ENCODE measurements at regions not wholly inside any gene's neighbourhood (a gene's known extent, or its start where the extent isn't known, plus 50 kb on each side); places are given as distances from the start of the nearest gene placed in this dataset.
"Not testable (repeated sequence)": the region's sequence is repeated elsewhere in the genome, so short reads cannot be mapped to it uniquely, and the experiment has no call there.

DNA sequence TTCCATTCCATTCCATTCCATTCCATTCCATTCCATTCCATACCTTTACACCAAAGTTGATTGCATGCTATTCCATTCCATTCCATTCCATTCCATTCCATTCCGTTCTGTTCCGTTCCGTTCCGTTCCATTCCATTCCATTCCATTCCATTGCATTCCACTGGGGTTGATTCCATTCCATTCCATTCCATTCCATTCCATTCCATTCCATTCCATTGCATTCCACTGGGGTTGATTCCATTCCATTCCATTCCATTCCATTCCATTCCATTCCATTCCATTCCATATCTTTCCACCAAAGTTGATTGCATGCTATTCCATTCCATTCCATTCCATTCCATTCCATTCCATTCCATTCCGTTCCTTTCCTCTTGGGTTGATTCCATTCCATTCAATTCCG, 151.9 kb downstream of the CWH43 start:
- H3K9me3 ChIP-seq; CTCF ChIA-PET; DNase-seq (ENCODE audit: low read depth in 1 of 2, low spot score in 1 of 2); H3K27ac ChIP-seq; POLR2A ChIA-PET; H3K4me2 ChIP-seq; H3K4me1 ChIP-seq; H3K4me3 ChIP-seq; FAIRE-seq: not testable (repeated sequence)
- peak in 1 of 2 experiments; percentile 41; a peak in 2 of 6 replicates for ATAC-seq
- WGBS (ENCODE audit: missing lambda C conversion rate), result 16% methylated on average over 6 of the region's 6 CpGs

DNA sequence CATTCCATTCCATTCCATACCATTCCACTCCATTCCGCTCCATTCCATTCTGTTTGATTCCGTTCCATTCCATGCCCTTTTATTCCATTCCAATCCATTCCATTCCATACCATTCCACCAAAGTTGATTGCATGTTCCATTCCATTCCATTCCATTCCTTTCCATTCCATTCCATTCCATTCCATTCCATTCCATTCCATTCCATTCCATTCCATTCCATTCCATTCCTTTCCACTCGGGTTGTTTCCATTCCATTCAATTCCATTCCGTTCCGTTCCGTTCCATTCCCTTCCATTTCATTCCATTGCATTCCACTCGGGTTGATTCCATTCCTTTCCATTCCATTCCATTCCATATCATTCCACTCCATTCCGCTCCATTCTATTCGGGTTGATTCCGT, 152.7 kb downstream of the CWH43 start:
- H3K9me3 ChIP-seq; CTCF ChIA-PET; H3K4me3 ChIP-seq; H3K4me2 ChIP-seq; H3K4me1 ChIP-seq; FAIRE-seq; POLR2A ChIA-PET; DNase-seq (ENCODE audit: low read depth in 1 of 2, low spot score in 1 of 2); H3K27ac ChIP-seq: not testable (repeated sequence)
- WGBS (ENCODE audit: missing lambda C conversion rate), result 11% methylated on average over 5 of the region's 10 CpGs
- peak in 1 of 2 experiments; percentile 53; a peak in 2 of 6 replicates for ATAC-seq

DNA sequence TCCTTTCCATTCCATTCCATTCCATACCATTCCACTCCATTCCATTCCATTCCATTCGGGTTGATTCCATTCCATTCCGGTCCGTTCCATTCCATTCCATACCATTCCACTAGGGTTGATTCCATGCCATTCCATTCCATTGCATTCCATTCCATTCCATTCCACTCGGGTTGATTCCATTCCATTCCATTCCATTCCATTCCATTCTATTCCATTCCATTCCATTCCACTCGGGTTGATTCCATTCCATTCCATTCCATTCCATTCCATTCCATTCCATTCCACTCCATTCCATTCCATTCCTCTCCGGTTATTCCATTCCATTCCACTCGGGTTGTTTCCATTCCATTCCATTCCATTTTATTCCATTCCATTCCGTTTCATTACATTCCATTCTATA, 153.4 kb downstream of the CWH43 start:
- DNase-seq (ENCODE audit: low read depth in 1 of 2, low spot score in 1 of 2); H3K4me3 ChIP-seq; H3K9me3 ChIP-seq; POLR2A ChIA-PET; FAIRE-seq; H3K27ac ChIP-seq; CTCF ChIA-PET; H3K4me2 ChIP-seq; H3K4me1 ChIP-seq: not testable (repeated sequence)
- ATAC-seq, result peak; percentile 71 to 82; a peak in 4 of 6 replicates
- 8% methylated on average over 7 of the region's 8 CpGs for WGBS (ENCODE audit: missing lambda C conversion rate)

DNA sequence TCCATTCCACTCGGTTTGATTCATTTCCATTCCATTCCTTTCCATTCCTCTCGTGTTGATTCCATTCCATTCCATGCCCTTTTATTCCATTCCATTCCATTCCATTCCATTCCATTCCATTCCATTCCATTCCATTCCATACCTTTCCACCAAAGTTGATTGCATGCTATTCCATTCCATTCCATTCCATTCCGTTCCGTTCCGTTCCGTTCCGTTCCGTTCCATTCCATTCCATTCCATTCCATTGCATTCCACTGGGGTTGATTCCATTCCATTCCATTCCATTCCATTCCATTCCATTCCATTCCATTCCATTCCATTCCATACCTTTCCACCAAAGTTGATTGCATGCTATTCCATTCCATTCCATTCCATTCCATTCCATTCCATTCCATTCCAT, 154.3 kb downstream of the CWH43 start:
- CTCF ChIA-PET; DNase-seq (ENCODE audit: low read depth in 1 of 2, low spot score in 1 of 2); H3K9me3 ChIP-seq; H3K4me3 ChIP-seq; ATAC-seq; H3K27ac ChIP-seq; POLR2A ChIA-PET; FAIRE-seq; H3K4me1 ChIP-seq; H3K4me2 ChIP-seq: not testable (repeated sequence)
- 5% methylated on average over 8 of the region's 8 CpGs for WGBS (ENCODE audit: missing lambda C conversion rate)

DNA sequence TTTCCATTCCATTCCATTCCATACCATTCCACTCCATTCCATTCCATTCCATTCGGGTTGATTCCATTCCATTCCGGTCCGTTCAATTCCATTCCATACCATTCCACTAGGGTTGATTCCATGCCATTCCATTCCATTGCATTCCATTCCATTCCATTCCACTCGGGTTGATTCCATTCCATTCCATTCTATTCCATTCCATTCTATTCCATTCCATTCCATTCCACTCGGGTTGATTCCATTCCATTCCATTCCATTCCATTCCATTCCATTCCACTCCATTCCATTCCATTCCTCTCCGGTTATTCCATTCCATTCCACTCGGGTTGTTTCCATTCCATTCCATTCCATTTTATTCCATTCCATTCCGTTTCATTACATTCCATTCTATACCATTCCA, 155.9 kb downstream of the CWH43 start:
- H3K4me2 ChIP-seq; H3K4me3 ChIP-seq; H3K27ac ChIP-seq; H3K4me1 ChIP-seq; H3K9me3 ChIP-seq; CTCF ChIA-PET; FAIRE-seq; POLR2A ChIA-PET; DNase-seq (ENCODE audit: low read depth in 1 of 2, low spot score in 1 of 2): not testable (repeated sequence)
- peak; percentile 62 to 66; a peak in 4 of 6 replicates for ATAC-seq
- WGBS (ENCODE audit: missing lambda C conversion rate), result 4% methylated on average over 7 of the region's 8 CpGs

DNA sequence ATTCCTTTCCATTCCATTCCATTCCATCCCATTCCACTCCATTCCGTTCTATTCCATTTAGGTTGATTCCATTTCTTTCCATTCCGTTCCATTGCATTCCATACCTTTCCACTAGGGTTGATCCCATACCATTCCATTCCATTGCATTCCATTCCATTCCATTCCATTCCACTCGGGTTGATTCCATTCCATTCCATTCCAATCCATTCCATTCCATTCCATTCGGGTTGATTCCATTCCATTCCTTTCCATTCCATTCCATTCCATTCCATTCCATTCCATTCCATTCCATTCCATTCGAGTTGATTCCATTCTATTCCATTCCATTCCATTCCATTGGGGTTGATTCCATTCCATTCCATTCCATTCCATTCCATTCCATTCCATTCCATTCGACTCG, 161.1 kb downstream of the CWH43 start:
- FAIRE-seq; DNase-seq (ENCODE audit: low read depth in 1 of 2, low spot score in 1 of 2); POLR2A ChIA-PET: not testable (repeated sequence)

DNA sequence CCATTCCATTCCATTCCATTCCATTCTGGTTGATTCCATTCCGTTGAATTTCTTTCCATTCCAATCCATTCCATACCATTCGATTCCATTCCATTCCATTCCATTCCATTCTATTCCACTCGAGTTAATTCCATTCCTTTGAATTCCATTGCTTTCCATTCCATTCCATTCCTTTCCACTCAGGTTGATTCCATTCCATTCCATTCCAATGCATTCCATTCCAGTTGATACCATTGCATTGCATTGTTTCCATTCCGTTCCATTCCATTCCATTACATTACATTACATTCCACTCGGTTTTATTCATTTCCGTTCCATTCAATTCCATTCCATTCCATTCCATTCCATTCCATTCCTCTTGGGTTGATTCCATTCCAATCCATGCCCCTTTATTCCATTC, 161.5 kb downstream of the CWH43 start:
- FAIRE-seq, H3K4me1 ChIP-seq, CTCF ChIA-PET, ATAC-seq, H3K4me3 ChIP-seq, H3K4me2 ChIP-seq, H3K27ac ChIP-seq, POLR2A ChIA-PET: not testable (repeated sequence)
- DNase-seq (ENCODE audit: low read depth in 1 of 2, low spot score in 1 of 2), result peak in 1 of 2 experiments; percentile 14
- WGBS (ENCODE audit: missing lambda C conversion rate), result 3% methylated on average over 6 of the region's 6 CpGs
- H3K9me3 ChIP-seq, result peaks cover 18% of the 10 kb centered on the region; the same call in 2 of the 3 replicates

More for the DNA sequence above, 161.1 kb downstream of the CWH43 start:
- H3K4me2 ChIP-seq, H3K27ac ChIP-seq, H3K4me3 ChIP-seq, H3K4me1 ChIP-seq, CTCF ChIA-PET: not testable (repeated sequence)
- peaks cover 18% of the 10 kb centered on the region; the same call in 2 of the 3 replicates for H3K9me3 ChIP-seq
- WGBS (ENCODE audit: missing lambda C conversion rate), result 5% methylated on average over 7 of the region's 7 CpGs
- peak; percentile 75 to 84 for ATAC-seq

DNA sequence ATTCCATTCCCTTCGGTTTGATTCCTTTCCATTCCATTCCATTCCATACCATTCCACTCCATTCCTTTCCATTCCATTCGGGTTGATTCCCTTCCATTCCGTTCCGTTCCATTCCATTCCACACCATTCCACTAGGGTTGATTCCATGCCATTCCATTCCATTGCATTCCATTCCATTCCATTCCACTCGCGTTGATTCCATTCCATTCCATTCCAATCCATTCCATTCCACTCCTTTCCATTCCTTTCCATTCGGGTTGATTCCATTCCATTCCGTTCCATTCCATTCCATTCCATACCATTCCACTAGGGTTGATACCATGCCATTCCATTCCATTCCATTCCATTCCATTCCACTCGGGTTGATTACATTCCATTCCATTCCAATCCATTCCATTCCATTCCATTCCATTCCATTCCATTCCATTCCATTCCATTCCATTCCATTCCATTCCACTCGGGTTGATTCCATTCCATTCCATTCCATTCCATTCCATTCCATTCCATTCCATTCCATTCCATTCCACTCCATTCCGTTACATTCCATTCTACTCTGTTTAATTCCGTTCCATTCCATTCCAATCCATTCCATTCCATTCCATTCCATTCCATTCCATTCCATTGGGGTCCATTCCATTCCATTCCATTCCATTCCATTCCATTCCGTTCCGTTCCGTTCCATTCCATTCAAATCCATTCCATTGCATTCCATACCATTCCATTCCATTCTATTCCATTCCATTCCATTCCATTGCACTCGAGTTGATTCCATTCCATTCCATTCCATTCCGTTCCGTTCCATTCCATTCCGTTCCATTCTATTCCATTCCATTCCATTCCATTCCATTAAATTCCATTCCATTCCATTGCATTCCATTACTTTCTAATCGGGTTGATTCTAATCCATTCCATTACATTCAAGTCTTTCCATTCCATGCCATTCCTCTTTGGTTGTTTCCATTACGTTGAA, 163.2 kb downstream of the CWH43 start:
- CTCF ChIA-PET, H3K27ac ChIP-seq, POLR2A ChIA-PET, FAIRE-seq, H3K4me3 ChIP-seq, H3K4me2 ChIP-seq, H3K4me1 ChIP-seq: not testable (repeated sequence)
- ATAC-seq (peak; percentile 67 to 94; a peak in 5 of 6 replicates), DNase-seq (ENCODE audit: low read depth in 1 of 2, low spot score in 1 of 2) (peak in 1 of 2 experiments; percentile 88)
- WGBS (ENCODE audit: missing lambda C conversion rate), result 9% methylated on average over 21 of the region's 21 CpGs
- H3K9me3 ChIP-seq, result peaks cover 25% of the 10 kb centered on the region; the same call in 2 of the 3 replicates

DNA sequence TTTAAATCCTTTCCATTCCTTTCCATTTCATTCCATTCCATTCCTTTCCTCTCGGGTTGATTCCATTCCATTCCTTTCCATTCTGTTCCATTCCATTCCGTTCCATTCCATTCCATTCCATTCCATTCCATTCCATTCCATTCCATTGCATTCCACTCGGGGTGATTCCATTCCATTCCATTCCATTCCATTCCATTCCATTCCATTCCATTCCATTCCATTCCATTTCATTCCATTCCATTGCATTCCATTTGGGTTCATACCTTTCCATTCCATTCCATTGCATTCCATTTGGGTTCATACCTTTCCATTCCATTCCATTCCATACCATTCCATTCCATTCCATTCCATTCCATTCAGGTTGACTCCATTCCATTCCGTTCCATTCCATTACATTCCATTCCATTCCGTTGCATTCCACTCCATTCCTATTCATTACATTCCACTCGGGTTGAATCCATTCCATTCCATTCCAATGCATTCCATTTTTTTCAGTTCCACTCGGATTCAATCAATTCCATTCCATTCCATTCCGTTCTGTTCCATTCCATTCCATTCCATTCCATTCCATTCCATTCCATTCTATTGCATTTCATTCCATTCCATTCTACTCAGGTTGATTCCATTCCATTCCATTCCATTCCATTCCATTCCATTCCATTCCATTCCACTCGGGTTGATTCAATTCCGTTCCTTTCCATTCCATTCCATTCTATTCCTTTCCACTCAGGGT, 164.4 kb downstream of the CWH43 start:
- H3K4me1 ChIP-seq; DNase-seq (ENCODE audit: low read depth in 1 of 2, low spot score in 1 of 2); FAIRE-seq; H3K4me2 ChIP-seq; POLR2A ChIA-PET; H3K27ac ChIP-seq; CTCF ChIA-PET; H3K4me3 ChIP-seq: not testable (repeated sequence)
- H3K9me3 ChIP-seq, result peaks cover 28% of the 10 kb centered on the region; the same call in 2 of the 3 replicates
- 2% methylated on average over 10 of the region's 10 CpGs for WGBS (ENCODE audit: missing lambda C conversion rate)
- ATAC-seq, result peak in 1 of 2 experiments; percentile 48; a peak in 3 of 6 replicates

DNA sequence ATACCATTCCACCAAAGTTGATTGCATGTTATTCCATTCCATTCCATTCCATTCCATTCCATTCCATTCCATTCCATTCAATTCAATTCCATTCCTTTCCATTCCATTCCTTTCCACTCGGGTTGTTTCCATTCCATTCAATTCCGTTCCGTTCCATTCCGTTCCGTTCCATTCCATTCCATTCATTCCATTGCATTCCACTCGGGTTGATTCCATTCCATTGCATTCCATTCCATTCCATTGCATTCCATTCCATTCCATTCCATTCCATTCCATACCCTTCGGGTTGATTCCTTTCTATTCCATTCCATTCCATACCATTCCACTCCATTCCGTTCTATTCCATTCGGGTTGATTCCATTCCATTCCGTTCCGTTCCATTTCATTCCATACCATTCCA, 166.9 kb downstream of the CWH43 start:
- H3K4me1 ChIP-seq; FAIRE-seq; CTCF ChIA-PET; H3K27ac ChIP-seq; DNase-seq (ENCODE audit: low read depth in 1 of 2, low spot score in 1 of 2); H3K4me2 ChIP-seq; H3K4me3 ChIP-seq; POLR2A ChIA-PET: not testable (repeated sequence)
- peaks cover 19% of the 10 kb centered on the region; the same call in 2 of the 3 replicates for H3K9me3 ChIP-seq
- peak; percentile 46 to 49; a peak in 4 of 6 replicates for ATAC-seq
- 7% methylated on average over 11 of the region's 11 CpGs for WGBS (ENCODE audit: missing lambda C conversion rate)

Measured in A549 (cell line).